Hepatocyte (in vitro differentiated cells): ENCODE measurements at regions not wholly inside any gene's neighbourhood (a gene's known extent, or its start where the extent isn't known, plus 50 kb on each side); places are given as distances from the start of the nearest gene placed in this dataset.

Source experiments
- DNase-seq: peaks from one replicate; pipeline ENCODE4 v3.0.0-alpha.2; 2016; ENCODE audit warnings: low spot score
- H2AFZ ChIP-seq: fragments of 200-600 bp; sonication (generic); 2 replicates; pipeline ENCODE4 v1.6.0; 2016; ENCODE audit warnings: antibody characterized with exemption, mild to moderate bottlenecking
- H3K27ac ChIP-seq: fragments of 200-600 bp; sonication (generic); 2 replicates; pipeline ENCODE4 v1.5.1; 2016; ENCODE audit warnings: mild to moderate bottlenecking
- H3K27me3 ChIP-seq: fragments of 200-600 bp; sonication (generic); 2 replicates; pipeline ENCODE4 v1.6.1; 2016
- H3K36me3 ChIP-seq: fragments of 200-600 bp; sonication (generic); replicated peaks from 2 replicates; pipeline ENCODE4 v1.5.1; 2016; ENCODE audit warnings: low read depth; ENCODE audit not compliant: insufficient read depth
- H3K4me1 ChIP-seq: fragments of 200-600 bp; sonication (generic); 2 replicates; pipeline ENCODE4 v1.5.1; 2016; ENCODE audit warnings: mild to moderate bottlenecking, moderate library complexity; ENCODE audit not compliant: insufficient read depth
- H3K4me2 ChIP-seq: fragments of 200-600 bp; sonication (generic); 2 replicates; pipeline ENCODE4 v1.6.0; 2016
- H3K4me3 ChIP-seq: fragments of 200-600 bp; sonication (generic); 2 replicates; pipeline ENCODE4 v1.5.1; 2016; ENCODE audit warnings: mild to moderate bottlenecking
- H3K79me2 ChIP-seq: fragments of 200-600 bp; sonication (generic); 2 replicates; pipeline ENCODE4 v1.6.0; 2017; ENCODE audit warnings: mild to moderate bottlenecking
- H3K9me2 ChIP-seq: fragments of 200-600 bp; sonication (generic); replicated peaks from 2 replicates; pipeline ENCODE4 v1.6.0; 2017; ENCODE audit warnings: mild to moderate bottlenecking; ENCODE audit not compliant: insufficient read depth
- H3K9me3 ChIP-seq: fragments of 200-600 bp; sonication (generic); 2 replicates; pipeline ENCODE4 v1.5.1; 2016; ENCODE audit warnings: low read depth, mild to moderate bottlenecking
- H4K20me1 ChIP-seq: fragments of 200-600 bp; sonication (generic); 2 replicates; pipeline ENCODE4 v1.6.0; 2016; ENCODE audit warnings: mild to moderate bottlenecking; ENCODE audit not compliant: insufficient read depth, poor library complexity, severe bottlenecking
- CTCF ChIP-seq: fragments of 200-600 bp; sonication (generic); IDR thresholded peaks from 2 replicates; pipeline ENCODE4 v1.5.1; 2016; ENCODE audit warnings: antibody characterized with exemption, mild to moderate bottlenecking; ENCODE audit not compliant: poor library complexity
- EZH2 ChIP-seq: fragments of 200-600 bp; sonication (generic); IDR thresholded peaks from 2 replicates; pipeline ENCODE4 v1.6.1; 2016; ENCODE audit warnings: antibody characterized with exemption, mild to moderate bottlenecking, borderline replicate concordance
- EZH2phosphoT487 ChIP-seq: fragments of 200-600 bp; sonication (generic); IDR thresholded peaks from one replicate; pipeline ENCODE4 v1.6.1; 2018; ENCODE audit warnings: antibody characterized with exemption, mild to moderate bottlenecking, low read depth, moderate library complexity; ENCODE audit not compliant: unreplicated experiment, severe bottlenecking
- WGBS: methylation state at CpG from one replicate; pipeline ENCODE4 v1.1.6; 2016; ENCODE audit warnings: low lambda C conversion rate; ENCODE audit errors: missing lambda C conversion rate; 5-methylcytosine and 5-hydroxymethylcytosine counted together

- DNase-seq: no peak
- Histone ChIP-seq H3K4me1 (no peaks in the 10 kb centered on the region), H3K4me3 (no peak overlapping the region), H2AFZ (no peak overlapping the region), H3K9me3 (no peaks in the 10 kb centered on the region), H3K27ac (no peak overlapping the region), H3K79me2 (no peaks in the 10 kb centered on the region), H3K27me3 (no peaks in the 10 kb centered on the region), H3K36me3 (no peaks in the 10 kb centered on the region), H3K9me2 (no peaks in the 10 kb centered on the region), H4K20me1 (no peaks in the 10 kb centered on the region), H3K4me2 (no peak overlapping the region)
- WGBS: 82% methylated on average over 3 of the region's 3 CpGs
- TF ChIP-seq CTCF: no peak
- TF ChIP-seq EZH2phosphoT487: no peak
- no peak for TF ChIP-seq EZH2
Measured at GRCh38 chr7:115522174-115522573, 508.4 kb downstream of the TFEC start.

GRCh38 chr7:115516341-115516740 lies 514.2 kb downstream of the TFEC start:
- Histone ChIP-seq H3K4me2 (no peak overlapping the region), H3K4me1 (no peaks in the 10 kb centered on the region), H3K9me3 (no peaks in the 10 kb centered on the region), H3K27ac (no peak overlapping the region), H3K36me3 (no peaks in the 10 kb centered on the region), H3K4me3 (no peak overlapping the region), H3K27me3 (no peaks in the 10 kb centered on the region), H3K79me2 (no peaks in the 10 kb centered on the region), H4K20me1 (no peaks in the 10 kb centered on the region), H3K9me2 (no peaks in the 10 kb centered on the region), H2AFZ (no peak overlapping the region)
- no peak for DNase-seq
- no peak for TF ChIP-seq CTCF
- no peak for TF ChIP-seq EZH2
- no peak for TF ChIP-seq EZH2phosphoT487
- 83% methylated on average over 2 of the region's 2 CpGs for WGBS

- H4K20me1 ChIP-seq: no peaks in the 10 kb centered on the region
Measured at GRCh38 chr7:115511330-115511729, 519.2 kb downstream of the TFEC start.

More at GRCh38 chr7:115511330-115511729, 519.2 kb downstream of the TFEC start:
- Histone ChIP-seq H3K79me2 (no peaks in the 10 kb centered on the region), H3K27ac (no peak overlapping the region), H3K36me3 (no peaks in the 10 kb centered on the region), H3K4me2 (no peak overlapping the region), H3K4me1 (no peaks in the 10 kb centered on the region), H3K9me3 (no peaks in the 10 kb centered on the region), H3K9me2 (no peaks in the 10 kb centered on the region), H3K4me3 (no peak overlapping the region), H3K27me3 (no peaks in the 10 kb centered on the region), H2AFZ (no peak overlapping the region)
- TF ChIP-seq EZH2phosphoT487: no peak
- TF ChIP-seq CTCF: no peak
- TF ChIP-seq EZH2: no peak
- 98% methylated on average over 3 of the region's 3 CpGs for WGBS
- no peak for DNase-seq
